Stimulated activated CD4-positive, alpha-beta T cell treated with anti-CD3 and anti-CD28 coated beads, TNF-alpha, amount 100 ng/mL, for 48 hours (primary cell): ENCODE measurements at regions not wholly inside any gene's neighbourhood (a gene's known extent, or its start where the extent isn't known, plus 50 kb on each side); places are given as distances from the start of the nearest gene placed in this dataset.

Source experiments
- DNase-seq, 3 donors: peaks; one replicate each; pipeline ENCODE4 v3.0.0-alpha.2; 2020; ENCODE audit warnings: low read depth in 3 of 3

DNA sequence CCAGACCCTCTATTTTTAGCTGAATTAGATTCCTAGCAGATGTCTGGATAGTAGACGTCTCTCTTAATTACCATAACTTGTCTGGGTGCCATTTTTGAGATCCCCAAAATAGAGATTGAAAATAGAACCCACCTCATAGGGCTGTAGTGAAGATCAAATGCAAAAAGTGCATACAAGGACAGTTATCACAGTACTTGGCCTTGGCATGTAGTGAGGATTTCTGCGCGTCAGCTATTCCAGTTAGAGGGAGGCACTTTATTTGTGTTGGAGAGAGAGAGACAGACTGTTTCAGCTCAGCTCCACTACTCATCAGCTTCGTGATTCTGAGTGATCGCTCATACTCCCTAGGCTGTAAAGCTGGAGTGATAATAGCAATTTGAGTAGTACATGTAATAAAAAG, 59.6 kb upstream of the CDH13 start:
- no peak for DNase-seq

DNA sequence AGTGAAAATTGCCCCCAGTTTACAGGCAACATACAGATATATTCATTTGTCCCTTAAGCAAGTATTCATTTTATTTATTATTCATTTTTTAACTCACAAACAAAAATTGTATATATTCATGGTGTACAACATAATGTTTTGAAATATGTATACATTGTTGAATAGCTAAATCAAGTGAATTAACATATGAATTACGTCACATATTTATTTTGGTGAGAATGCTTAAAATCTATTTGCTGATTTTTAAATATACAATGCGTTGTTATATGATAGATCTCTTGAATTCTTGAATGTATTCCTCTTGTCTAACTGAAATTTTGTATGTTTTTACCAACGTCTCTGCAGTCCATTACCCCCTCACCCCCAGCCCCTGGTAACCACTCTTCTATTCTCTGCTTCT, 63.4 kb upstream of the CDH13 start:
- DNase-seq: no peak

DNA sequence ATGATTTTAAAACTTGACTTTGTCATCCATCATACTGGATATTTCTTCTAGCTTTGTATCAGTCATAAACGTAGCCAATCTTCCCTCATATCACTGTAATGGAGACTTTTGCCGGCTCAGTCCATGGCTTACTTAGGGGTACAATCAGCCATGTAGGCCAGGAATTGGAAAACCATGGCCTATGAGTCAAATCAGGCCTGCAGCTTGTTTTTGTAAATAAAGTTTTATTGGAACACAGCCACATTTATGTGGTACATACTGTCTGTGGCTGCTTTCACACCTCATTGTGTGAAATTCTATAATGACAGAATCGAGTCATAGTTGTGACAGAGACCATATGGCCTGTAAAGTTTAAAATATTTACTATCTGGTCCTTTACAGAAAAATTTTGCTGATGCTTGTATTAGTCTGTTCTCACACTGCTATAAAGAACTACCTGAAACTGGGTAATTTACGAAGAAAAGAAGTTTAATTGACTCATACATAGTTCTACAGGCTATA, 64.5 kb upstream of the CDH13 start:
- DNase-seq: no peak

DNA sequence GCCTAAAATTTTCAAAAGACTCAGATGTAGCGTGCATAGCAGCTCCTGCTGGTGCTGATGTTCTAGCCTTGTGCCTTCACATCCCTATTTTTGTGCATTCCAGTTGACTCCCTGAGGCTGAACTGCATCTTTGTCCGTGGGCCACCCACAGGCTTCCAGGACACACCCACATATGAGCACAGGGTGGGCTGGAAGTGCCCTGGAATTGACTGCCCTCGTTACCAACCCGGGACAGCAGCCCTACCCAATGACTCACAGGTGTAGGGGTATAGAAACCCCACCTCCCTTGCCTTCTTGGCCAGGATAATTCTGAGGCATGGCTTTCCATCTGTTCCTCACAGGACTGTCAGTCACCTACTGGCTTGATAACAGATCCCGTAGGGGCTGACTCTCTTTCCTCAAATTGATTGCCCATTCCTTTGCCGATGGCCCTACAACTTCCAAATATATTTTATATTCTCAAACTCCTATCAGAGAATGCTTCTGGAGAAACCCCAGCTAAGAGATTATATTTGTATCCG, 65.9 kb upstream of the CDH13 start:
- DNase-seq: no peak

DNA sequence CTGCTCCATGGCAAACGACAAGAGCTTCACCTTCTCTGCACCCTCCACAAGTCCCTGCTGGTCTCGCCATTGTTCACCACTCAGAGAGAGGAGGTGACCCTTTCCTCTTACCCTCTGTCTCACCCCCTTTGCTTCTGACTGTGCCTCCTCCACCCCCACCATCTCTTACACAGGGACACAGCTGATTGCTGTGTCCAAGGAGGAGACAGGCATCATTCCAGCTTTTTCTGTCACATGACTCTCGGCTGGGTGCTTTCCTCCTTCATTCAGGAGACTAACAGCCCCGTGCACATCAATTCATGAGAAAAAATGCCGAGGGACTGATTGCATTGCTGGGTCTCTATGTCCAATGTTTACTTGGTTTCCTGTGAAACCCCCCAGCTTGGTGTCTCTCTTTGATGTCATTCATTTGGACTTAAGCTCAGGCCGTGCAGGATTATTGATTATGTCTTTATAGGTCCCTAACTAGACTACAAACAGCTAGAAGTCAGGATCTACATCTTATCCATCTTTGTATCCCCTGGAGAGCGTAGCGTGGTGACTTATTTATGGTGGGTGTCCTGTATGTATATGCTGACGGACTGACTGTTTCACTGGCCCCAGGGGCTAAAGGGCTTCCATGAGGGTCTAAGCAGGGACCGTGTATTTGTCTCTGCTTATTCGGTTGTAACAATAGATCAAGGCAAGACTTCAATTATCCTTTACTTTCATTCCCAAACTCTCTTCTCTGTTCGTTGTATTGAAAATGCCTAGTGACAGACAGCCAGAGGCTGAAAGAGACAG, 82.2 kb upstream of the CDH13 start:
- no peak for DNase-seq

DNA sequence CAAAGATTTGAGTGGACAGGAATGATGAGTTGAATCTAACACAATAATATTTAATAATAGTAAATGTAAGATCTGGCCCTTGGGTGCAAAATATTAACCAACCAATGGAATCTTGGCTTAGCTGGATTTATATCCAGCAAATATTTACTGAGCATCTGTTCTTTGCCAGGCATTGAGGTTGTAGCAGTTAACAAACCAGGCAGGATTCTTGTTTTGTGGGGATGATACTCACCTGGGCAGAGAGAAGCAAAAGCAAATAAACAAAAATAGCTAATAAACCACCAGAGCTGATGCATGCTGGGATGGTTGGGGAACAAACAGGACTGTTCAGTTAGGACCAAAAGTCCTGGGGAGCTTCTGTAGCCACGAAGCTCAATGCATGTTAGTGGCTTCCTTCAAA, 84.1 kb upstream of the CDH13 start:
- DNase-seq: no peak

DNA sequence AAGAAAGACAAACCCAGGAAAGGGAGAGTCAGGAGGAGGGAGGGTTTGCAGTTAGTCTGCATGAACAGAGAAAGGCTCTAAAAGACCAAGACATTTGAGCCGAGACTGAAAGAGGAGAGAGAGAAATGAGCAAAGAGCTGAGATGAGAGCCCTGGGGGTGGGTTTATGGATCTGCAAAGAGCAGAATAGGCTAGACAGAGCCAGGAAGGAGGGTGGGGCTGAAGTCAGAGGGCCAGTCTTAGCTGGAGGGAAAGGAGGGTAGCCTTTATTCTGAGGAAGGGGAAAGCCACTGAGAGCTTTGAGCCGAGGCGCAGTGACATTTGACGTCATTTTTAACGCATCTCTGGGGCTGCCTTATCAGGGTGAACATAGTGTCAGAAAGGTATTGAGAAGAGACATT, 85.7 kb upstream of the CDH13 start:
- no peak for DNase-seq

DNA sequence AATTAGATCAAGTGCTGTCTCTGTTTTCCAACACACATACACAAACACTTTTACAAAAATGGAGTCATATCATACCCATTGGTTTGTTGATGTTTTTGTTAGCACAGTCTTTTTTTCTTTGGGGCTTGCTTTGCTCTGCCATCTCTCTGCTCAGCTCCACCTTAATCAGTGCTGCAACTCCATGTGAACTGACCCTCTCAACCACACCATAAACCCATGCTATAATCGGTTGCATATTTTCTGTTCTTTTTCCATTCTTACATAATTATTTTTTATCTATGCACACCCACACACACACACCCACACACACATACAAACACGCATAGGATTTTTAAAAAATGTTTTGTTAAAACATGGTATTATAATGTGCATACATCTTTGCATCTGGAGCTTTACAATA, 91.0 kb upstream of the CDH13 start:
- no peak for DNase-seq

DNA sequence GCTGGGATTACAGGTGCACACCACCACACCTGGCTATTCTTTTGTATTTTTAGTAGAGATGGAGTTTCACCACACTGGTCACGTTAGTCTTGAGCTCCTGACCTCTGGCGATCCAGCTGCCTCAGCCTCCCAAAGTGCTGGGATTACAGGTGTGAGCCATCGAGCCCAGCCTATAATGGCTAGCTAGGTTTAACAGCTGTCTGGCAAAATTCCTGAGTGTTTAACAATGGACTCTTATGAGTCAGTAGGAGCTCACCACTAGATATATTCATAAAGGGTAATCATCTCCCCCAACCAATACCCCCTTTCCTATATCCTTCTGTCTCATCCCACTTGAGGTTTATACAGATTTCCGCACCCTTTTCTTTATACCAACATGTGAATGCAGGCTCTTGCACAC, 91.5 kb upstream of the CDH13 start:
- no peak for DNase-seq

DNA sequence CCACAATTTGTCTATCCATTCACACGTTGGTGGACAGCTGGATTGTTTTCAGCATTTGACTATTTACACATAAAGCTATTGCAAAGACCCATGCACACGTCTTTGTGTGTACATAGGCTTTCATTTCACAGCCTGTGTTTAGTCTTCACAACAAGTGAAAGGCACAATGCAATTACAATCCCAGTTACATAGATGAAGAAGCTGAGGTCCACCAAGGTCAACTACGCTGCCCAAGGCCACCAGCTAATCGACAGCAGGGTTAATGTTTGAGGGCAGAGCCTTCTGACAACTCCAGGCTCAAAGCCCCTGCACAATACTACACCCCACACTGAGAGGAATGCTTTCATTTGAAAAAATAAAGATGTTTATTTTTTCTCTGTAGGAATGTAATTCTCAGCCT, 93.6 kb upstream of the CDH13 start:
- DNase-seq: no peak

DNA sequence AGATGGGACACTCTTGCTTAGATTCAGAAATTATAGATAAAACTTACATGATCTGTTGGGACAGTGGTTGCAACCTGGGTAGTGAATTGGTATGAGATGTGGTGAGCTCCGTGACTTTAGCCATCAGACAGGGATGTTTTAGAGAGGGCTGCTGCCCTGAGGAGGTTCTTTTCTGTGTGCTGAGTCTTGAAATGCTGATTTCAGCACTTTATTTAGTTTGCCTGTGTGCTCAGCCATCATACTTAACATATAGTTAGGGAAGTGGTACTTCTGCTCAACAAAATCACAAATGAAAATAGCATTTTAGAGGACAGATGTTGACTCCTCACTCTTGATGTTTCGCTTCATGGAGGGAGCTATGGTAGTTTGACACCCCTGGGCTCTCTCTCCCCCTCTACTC, 95.9 kb upstream of the CDH13 start:
- DNase-seq: no peak

DNA sequence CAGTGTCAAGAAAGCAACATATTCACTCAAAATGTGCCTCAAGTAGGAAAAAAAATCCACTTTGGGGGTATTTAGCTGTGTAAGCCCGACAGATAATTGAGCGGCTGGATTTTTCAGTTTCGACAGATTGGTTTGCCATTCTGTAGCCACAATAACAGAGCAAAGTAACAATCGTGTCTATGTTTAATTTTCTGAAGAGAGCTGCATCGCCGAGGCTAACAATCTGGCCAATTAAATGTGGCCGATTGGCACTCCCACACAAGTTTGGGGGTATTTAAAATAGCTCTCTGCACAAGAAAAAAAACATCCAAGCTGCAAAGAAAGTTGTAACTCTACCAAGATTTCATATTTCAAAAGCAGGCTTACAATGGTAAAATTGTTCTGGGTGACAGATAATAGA, 99.7 kb upstream of the CDH13 start:
- no peak for DNase-seq

DNA sequence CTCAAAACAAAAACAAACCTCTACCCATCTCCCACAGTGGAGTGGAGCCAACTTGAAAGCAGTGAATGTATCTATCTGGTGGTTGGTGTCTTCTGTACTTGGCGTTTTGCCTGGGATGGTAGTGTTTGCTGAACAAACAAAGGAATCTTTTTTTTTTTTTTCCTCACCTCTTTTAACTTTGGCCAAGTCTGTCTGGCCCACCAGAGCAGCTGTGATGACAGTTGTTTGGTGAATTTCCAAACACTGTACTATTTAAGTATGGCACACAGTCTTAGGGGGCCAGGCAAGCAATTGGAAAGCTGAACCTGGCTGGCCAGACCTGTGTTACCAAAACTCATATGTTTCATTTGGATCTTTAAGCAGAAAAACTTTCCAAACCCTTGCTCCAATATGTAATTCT, 101.8 kb upstream of the CDH13 start:
- no peak for DNase-seq

DNA sequence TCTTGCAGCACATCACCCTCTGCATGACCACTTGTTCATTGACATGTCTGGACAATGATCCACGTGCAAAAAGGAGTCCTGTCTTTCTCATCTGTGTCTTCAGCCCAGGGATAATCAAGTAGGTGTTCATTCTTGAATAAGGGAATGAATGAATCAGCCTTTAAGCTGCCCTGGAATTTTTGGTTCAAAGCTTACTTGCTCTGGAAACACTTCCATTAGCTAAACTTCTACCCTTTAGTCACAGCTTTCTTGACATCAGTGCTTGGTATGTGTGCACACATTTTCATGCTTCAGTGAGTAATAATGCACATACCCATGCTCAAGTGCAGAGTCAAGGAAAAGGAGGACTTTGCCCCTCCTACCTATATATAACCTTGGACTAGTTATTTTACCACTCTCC, 103.0 kb upstream of the CDH13 start:
- DNase-seq: no peak

DNA sequence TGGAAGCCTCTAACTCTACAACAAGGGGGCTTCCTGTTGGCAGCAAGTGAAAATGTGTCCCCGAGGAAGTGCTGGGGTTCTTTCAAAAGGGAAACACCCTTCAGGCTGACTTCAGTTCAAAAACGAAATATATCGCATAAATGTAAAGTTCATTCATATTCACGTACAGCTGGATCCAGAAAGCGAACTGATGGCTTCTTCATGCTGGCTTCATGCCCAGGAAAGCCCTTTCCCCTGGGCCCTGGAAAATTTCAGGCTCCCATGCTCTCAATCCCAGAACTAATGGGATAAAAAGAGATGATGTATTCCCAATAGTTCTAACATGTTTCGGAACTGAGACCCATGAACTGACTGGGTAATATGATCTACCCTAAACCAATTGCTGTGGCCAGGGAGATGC, 104.7 kb upstream of the CDH13 start:
- no peak for DNase-seq

DNA sequence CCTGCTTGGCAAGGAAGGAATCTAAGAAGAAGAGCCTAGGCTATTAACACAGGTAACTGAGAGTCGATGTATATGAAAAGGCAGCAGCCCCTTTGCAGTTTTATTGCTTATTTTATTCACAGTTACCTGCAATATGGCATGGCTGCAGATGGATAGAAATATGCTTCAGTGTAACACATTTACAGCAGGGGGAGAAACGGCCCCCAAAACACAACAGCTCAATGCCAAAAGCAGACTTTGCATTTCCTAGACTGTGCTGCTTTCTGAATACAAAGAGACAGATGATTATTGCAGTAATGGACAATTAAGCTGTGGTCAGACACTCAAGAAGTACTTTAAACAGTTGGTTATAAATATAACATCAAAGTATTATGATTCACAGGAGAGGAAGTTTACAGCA, 108.0 kb upstream of the CDH13 start:
- no peak for DNase-seq

DNA sequence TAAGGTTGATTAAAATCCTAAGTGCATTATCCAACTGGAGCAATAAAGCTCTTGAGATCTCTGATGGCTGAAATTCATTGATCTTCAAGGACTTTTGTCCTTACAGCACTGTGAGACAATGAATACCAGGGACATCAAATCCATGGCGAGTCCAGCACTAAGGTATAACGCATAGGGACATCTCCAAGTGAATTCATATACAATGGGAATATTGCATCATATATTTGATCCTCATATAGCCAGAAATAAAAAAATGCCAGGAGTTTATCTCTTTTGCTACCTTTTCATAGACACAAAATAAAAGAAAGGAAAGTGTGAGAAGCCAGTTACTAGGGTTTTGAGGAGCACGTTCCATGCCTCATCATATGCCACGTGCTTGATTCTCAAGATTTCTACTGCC, 112.5 kb upstream of the CDH13 start:
- DNase-seq: no peak

DNA sequence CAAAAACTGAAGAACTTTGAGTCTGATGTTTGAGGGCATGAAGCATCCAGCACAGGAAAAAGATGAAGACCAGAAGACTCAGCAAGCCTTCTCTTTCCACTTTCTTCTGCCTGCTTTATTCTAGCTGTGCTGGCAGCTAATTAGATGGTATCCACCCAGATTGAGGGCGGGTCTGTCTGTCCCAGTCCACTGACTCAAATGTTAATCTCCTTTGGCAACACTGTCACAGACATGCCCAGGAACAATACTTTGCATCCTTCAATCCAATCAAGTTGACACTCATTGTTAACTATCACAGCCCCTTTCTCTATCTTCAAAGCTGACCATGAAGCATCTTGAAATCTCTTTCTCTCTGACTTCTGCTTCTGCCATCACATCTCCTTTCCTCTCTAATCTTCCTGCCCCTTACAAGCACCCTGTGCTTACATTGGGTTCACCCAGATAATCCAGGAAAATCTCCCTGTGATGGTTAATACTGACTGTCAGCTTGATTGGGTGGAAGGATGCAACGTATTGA, 115.9 kb upstream of the CDH13 start:
- DNase-seq: no peak

DNA sequence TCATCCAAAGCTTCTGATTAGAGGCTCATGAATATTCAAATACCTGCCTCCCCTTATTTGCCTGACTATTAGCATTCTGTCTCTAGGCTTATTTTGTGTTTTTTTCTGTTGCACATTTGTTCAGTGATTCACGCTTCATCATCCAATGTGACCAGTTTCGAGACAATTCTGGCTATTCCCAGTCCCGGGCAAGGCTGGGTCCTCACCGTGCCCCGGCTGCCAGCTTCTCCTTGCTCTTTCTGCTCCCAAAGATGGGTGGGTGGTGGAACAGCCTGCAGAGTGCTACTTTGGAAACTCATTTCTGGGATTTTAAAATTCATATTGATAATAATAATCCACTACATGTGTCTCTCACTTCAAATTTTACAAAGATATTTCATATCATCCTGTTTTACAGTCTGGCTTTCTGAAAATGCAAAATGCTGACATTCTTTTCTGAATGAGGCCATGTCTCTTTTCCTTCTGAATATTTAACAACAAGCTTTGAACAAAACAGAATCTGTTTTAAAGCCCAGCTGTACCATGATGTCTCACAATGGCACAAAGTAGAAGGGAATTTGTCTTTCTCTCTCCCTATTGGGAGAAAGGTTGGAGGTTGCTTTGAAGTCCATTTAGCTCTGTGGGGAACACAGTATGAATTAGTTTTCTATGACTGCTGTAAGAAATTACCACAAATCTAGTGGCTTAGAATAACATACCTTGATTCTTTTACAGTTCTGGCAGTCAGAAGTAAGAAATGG, 116.9 kb upstream of the CDH13 start:
- DNase-seq: no peak

DNA sequence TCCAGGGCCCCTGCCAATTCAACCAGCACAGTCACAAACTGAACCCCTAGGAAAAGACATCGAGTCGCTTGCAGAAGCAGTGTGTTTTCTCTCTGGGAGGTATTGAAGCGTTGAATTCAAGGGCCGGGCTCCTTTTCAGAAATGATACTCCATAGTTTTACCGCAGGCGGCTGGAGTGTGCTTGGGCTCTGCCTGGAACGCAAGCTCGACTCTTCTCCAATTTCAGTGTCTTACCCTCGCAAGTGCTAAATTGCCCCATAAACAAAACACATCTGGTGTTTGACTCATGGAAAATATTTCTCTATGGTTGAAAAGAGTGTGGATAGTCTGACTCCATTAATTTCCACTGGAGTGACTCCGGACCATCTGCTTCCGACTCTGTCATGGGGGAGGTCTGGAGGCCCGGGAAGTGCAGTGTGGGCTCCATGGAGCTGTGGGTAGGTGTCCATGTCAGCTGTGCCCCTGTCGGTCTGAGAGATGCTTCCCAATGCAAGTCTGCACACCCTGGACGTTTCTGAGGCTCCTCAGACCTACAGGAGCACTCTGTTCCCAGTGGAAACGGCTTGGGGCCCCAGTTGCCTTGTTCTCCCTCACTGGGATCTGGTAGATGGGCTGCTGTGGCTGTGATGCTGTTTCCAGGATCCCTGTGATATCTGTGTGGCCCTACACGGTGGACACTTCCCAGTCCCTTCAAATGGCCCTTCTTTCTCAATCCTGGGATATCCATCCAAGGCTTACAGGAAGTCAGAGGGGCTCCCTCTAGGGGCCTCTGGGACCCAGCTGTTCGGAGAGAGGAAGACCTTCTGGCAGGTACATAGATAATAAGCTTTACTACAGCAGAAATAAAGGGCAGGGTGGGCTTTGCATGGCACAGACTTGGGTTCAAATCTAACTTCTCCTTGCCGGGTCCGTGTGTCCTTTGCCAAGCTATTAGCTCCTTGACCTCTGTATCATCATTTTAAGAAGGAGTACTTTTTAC, 119.8 kb upstream of the CDH13 start:
- DNase-seq: no peak

DNA sequence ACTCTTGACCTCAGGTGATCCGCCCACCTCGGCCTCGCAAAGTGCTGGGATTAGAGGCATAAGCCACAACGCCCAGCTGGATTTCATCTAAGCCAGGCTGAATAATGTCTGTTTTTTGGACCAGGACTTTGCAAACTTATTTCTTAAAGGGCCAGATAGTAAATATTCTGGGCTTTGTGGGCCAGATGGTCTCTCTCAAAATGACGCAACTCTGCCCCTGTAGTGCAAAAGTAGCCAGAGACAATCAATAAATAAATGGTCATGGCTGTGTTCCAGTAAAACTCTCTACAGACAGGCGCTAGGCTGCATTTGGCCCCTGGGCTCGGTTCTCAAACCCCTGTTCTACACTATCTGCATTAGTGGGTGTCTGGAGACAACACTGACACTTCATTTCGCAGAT, 121.9 kb upstream of the CDH13 start:
- DNase-seq: no peak

DNA sequence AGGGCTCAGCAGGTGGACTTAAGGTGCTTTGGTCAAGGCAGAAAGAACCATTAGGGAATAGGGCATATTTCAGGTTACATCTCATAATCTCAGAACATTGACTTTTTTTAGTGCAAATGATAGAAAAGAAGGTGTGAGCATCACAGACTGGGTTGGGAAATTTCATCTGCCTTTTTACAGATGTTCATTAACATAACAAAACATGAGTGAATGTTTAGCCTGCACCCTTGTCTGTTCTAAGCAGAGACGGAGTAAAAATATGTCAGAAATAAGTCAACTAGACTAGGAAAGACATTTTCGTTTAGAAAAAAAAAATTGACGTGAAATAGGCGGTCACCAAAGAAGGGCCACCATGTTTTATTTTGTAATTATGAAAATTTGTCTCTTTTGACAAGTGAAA, 127.5 kb upstream of the CDH13 start:
- DNase-seq: no peak
